DND-41 (cell line): ENCODE measurements at regions not wholly inside any gene's neighbourhood (a gene's known extent, or its start where the extent isn't known, plus 50 kb on each side); places are given as distances from the start of the nearest gene placed in this dataset.

Source experiments
- EZH2 ChIP-seq: IDR thresholded peaks from 3 replicates; pipeline ENCODE4 v1.6.1; 2012; ENCODE audit warnings: borderline replicate concordance, low read depth, mild to moderate bottlenecking, moderate library complexity, low read length, inconsistent platforms; ENCODE audit not compliant: severe bottlenecking
- TF ChIP-seq, protein P1 (sequence below): IDR thresholded peaks from 2 replicates; pipeline ENCODE4 v1.5.1; 2012; ENCODE audit warnings: borderline replicate concordance, low read length, moderate library complexity, mild to moderate bottlenecking; ENCODE audit not compliant: poor library complexity, severe bottlenecking; ENCODE audit errors: extremely low read depth

DNA sequence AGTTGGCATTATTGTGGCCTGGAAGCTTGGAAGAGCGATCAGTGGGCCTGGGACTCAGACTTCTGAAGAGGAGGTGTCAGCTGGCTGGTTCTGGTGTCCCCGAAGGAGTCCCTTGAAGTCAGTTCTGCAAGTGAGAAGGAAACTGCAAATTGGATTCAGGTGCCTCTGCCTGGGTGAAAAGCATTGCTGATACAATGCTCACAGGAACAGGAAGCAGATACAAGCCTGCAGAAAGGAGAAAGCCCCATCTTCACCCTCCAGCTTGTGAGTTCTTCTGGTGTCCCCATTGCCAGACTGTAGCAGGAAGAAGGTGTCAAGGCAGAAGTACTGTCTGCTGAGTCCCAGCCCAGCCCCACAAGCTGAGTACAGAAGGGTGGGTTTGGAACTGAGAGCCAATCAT is 271.3 kb downstream of the PLOD2 start:
- TF ChIP-seq, protein P1, sequence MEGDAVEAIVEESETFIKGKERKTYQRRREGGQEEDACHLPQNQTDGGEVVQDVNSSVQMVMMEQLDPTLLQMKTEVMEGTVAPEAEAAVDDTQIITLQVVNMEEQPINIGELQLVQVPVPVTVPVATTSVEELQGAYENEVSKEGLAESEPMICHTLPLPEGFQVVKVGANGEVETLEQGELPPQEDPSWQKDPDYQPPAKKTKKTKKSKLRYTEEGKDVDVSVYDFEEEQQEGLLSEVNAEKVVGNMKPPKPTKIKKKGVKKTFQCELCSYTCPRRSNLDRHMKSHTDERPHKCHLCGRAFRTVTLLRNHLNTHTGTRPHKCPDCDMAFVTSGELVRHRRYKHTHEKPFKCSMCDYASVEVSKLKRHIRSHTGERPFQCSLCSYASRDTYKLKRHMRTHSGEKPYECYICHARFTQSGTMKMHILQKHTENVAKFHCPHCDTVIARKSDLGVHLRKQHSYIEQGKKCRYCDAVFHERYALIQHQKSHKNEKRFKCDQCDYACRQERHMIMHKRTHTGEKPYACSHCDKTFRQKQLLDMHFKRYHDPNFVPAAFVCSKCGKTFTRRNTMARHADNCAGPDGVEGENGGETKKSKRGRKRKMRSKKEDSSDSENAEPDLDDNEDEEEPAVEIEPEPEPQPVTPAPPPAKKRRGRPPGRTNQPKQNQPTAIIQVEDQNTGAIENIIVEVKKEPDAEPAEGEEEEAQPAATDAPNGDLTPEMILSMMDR, result no peak
- no peak for TF ChIP-seq EZH2
